Cardiac muscle cell (in vitro differentiated cells and primary cell): ENCODE measurements at regions not wholly inside any gene's neighbourhood (a gene's known extent, or its start where the extent isn't known, plus 50 kb on each side); places are given as distances from the start of the nearest gene placed in this dataset.

Experiments used
- DNase-seq, 2 donors: peaks; one replicate each; pipeline versions ENCODE4 v3.0.0 to v3.0.0-alpha.2; 2010 to 2017; ENCODE audit warnings: low read depth in 1 of 2, low spot score in 1 of 2
- H3K27ac ChIP-seq: fragments of 200-600 bp; sonication (generic); 2 replicates; pipeline ENCODE4 v1.5.1; 2016
- H3K27me3 ChIP-seq: fragments of 200-600 bp; sonication (generic); 2 replicates; pipeline ENCODE4 v1.6.0; 2016; ENCODE audit warnings: control low read depth
- H3K36me3 ChIP-seq: fragments of 200-600 bp; sonication (generic); 2 replicates; pipeline ENCODE4 v1.5.1; 2016; ENCODE audit warnings: control low read depth
- H3K4me1 ChIP-seq: fragments of 200-600 bp; sonication (generic); 2 replicates; pipeline ENCODE4 v1.8.1; 2017; ENCODE audit warnings: low read depth, mild to moderate bottlenecking, mixed run types
- H3K4me3 ChIP-seq: fragments of 200-600 bp; sonication (generic); 2 replicates; pipeline ENCODE4 v1.5.1; 2016; ENCODE audit warnings: mild to moderate bottlenecking
- H3K9me3 ChIP-seq: fragments of 200-600 bp; sonication (generic); 2 replicates; pipeline ENCODE4 v1.5.1; 2017; ENCODE audit warnings: low read depth, mild to moderate bottlenecking, control low read depth
- CTCF ChIP-seq: IDR thresholded peaks from 2 replicates; pipeline ENCODE4 v1.5.1; 2012; ENCODE audit warnings: low read depth, mild to moderate bottlenecking, low read length

DNA sequence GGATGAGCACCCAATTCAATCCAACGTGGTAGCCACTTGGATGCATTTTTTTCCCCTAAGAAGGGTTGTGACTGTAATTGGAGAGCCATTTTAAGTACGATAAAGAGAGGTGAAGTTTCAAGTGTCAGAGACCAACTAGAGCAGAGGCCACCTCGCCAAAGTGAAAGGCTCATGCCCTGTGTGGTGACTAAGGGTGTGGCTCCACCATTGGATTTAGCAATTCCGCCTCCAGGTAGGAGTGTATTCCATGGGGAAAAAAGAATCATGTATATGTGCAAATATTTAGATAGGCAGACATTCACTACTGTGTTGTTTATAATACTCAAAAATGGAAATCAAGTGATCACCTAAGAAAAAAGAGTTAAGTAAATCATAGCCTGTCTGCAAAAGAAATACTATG, 53.1 kb upstream of the S1PR3 start:
- TF ChIP-seq CTCF = no peak
- no peaks in the 10 kb centered on the region for H3K27me3 ChIP-seq
- H3K36me3 ChIP-seq = no peaks in the 10 kb centered on the region
- H3K27ac ChIP-seq = no peak overlapping the region
- no peaks in the 10 kb centered on the region for H3K9me3 ChIP-seq
- no peak overlapping the region for H3K4me3 ChIP-seq
- no peak for DNase-seq
- H3K4me1 ChIP-seq = no peaks in the 10 kb centered on the region
